Vagina (tissue), 2 donors: ENCODE measurements at regions not wholly inside any gene's neighbourhood (a gene's known extent, or its start where the extent isn't known, plus 50 kb on each side); places are given as distances from the start of the nearest gene placed in this dataset.

ENCODE experiments used
- POLR2A ChIP-seq, 2 donors: fragments of 450-650 bp; IDR thresholded peaks; one replicate each; pipeline ENCODE4 v1.6.1; 2017; ENCODE audit warnings: antibody characterized with exemption in 2 of 2, mild to moderate bottlenecking in 2 of 2, moderate library complexity in 2 of 2
- TF ChIP-seq, protein P1 (sequence below), 3 experiments: fragments of 450-650 bp in 2 of 3; fragments of 200-600 bp in 1 of 3; sonication (generic) in 1 of 3; IDR thresholded peaks; one replicate each; pipeline ENCODE4 v1.5.1; 2017 to 2019; ENCODE audit warnings: antibody characterized with exemption in 3 of 3, mild to moderate bottlenecking in 2 of 3, moderate library complexity in 2 of 3

- TF ChIP-seq, protein P1, sequence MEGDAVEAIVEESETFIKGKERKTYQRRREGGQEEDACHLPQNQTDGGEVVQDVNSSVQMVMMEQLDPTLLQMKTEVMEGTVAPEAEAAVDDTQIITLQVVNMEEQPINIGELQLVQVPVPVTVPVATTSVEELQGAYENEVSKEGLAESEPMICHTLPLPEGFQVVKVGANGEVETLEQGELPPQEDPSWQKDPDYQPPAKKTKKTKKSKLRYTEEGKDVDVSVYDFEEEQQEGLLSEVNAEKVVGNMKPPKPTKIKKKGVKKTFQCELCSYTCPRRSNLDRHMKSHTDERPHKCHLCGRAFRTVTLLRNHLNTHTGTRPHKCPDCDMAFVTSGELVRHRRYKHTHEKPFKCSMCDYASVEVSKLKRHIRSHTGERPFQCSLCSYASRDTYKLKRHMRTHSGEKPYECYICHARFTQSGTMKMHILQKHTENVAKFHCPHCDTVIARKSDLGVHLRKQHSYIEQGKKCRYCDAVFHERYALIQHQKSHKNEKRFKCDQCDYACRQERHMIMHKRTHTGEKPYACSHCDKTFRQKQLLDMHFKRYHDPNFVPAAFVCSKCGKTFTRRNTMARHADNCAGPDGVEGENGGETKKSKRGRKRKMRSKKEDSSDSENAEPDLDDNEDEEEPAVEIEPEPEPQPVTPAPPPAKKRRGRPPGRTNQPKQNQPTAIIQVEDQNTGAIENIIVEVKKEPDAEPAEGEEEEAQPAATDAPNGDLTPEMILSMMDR (IDR thresholded peaks at IDR 0.05), result no peak
- TF ChIP-seq POLR2A (IDR thresholded peaks at IDR 0.05), result no peak
Measured at GRCh38 chr3:106755336-106755735, 621.9 kb upstream of the CCDC54 start.
